H1 (cell line): ENCODE measurements at regions not wholly inside any gene's neighbourhood (a gene's known extent, or its start where the extent isn't known, plus 50 kb on each side); places are given as distances from the start of the nearest gene placed in this dataset.

Source experiments
- FOSL1 ChIP-seq: IDR thresholded peaks from 2 replicates; pipeline ENCODE4 v1.6.1; 2011; ENCODE audit warnings: mild to moderate bottlenecking, low read depth, low read length, moderate library complexity; ENCODE audit not compliant: insufficient read depth
- GABPA ChIP-seq: IDR thresholded peaks from 2 replicates; pipeline ENCODE4 v1.6.1; 2011; ENCODE audit warnings: mild to moderate bottlenecking, low read length, moderate library complexity, borderline replicate concordance; ENCODE audit not compliant: insufficient read depth
- POU5F1 ChIP-seq: IDR thresholded peaks from 2 replicates; pipeline ENCODE4 v1.6.1; 2011; ENCODE audit warnings: low read depth, mild to moderate bottlenecking, low read length, moderate library complexity
- RNF2 ChIP-seq: fragments of 200-900, 300-1000 bp; sonication (generic); IDR thresholded peaks from 2 replicates; pipeline ENCODE4 v1.7.1; 2016; ENCODE audit warnings: borderline replicate concordance, low read depth, mild to moderate bottlenecking, antibody characterized with exemption, low read length; ENCODE audit not compliant: poor library complexity, severe bottlenecking; ENCODE audit errors: missing control alignments
- TBP ChIP-seq: IDR thresholded peaks from 2 replicates; pipeline ENCODE4 v1.6.1; 2011; ENCODE audit warnings: low read depth, low read length, improper control_type of control experiment

GRCh38 chr2:118387509-118387908, 299.2 kb downstream of the INSIG2 start (continued):
- no peak for TF ChIP-seq POU5F1
- no peak for TF ChIP-seq TBP
- TF ChIP-seq RNF2 = no peak
- no peak for TF ChIP-seq GABPA
- no peak for TF ChIP-seq FOSL1
